ENCODE measurements at regions not wholly inside any gene's neighbourhood (a gene's known extent, or its start where the extent isn't known, plus 50 kb on each side); places are given as distances from the start of the nearest gene placed in this dataset.

DNA sequence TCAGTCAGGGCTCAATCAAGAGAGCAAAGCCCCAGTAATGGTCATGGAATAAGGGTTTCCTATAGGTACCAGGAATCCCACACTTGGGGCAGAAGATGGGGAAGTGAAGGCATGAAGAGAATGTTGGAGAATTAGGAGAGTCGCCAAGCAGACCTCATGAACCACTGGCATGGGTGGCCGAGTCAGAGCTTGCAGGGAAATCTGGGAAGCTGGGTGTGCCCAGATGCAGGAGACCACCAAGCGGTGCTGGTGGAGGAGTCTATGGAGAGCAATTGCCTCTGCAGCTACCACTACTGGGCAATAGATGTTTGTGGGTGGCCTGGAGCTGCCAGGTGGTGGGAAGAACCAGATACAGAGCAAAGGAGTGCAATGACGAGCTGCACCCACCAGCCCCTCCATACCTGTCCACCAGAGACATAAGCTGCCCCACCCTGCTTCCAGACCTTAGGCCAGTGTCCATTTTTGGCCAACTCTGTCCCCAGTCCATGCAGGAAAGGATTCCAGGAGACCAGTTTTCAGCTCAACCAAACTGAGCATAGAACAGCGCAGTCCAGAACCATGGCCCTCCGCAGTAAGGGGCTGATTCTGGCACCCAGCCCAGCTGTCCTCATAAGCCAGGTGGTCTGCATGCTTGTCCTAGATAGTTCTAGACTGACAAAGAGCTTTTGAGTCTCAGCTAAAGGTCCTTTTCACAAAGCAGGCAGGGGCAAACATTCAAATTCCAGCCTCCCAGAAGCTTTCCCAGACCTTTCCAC lies 323.9 kb downstream of the GADD45G start:
- no peak overlapping the region for H3K23ac ChIP-seq (ENCODE audit: insufficient read length)
- H4K8ac ChIP-seq (ENCODE audit: extremely low read depth, insufficient read depth, low read length) = no peak overlapping the region
- H2BK15ac ChIP-seq (ENCODE audit: low read length) = no peak overlapping the region
- H3K4me3 ChIP-seq (ENCODE audit: extremely low read depth in 1 of 4, insufficient read depth in 2 of 4, low read depth in 3 of 4, low read length in 4 of 4) = no peak overlapping the region
- TF ChIP-seq RBBP5 (IDR thresholded peaks at IDR 0.05; ENCODE audit: borderline replicate concordance, low read depth, low read length) (no peak), PHF8 (conservative IDR thresholded peaks at IDR 0.05; ENCODE audit: low read depth, low read length) (no peak), BCL11A (IDR thresholded peaks at IDR 0.05; ENCODE audit: low read depth in 2 of 2, low read length in 2 of 2) (no peak), CREB1 (IDR thresholded peaks at IDR 0.05) (no peak), TCF12 (IDR thresholded peaks at IDR 0.05; ENCODE audit: low read depth, low read length) (no peak), JUN (IDR thresholded peaks at IDR 0.05; ENCODE audit: low read depth, low read length) (no peak), NRF1 (IDR thresholded peaks at IDR 0.05; ENCODE audit: low read depth, low read length) (no peak), BRCA1 (IDR thresholded peaks at IDR 0.05; ENCODE audit: low read depth, low read length) (no peak), TBP (IDR thresholded peaks at IDR 0.05; ENCODE audit: low read depth, low read length) (no peak)
- H3K27me3 ChIP-seq (replicated peaks in 1 of 4; ENCODE audit: control insufficient read depth in 3 of 4, extremely low read depth in 1 of 4, insufficient read depth in 3 of 4, low read length in 3 of 4) = no peaks in the 10 kb centered on the region; a peak in 1 of 7 replicates
- POLR2A ChIA-PET (ENCODE audit: partially characterized antibody) = interaction anchor here (0.5 to 0.8 kb wide), 2 partner anchors 21 to 70 kb away, joined by 3 to 5 read pairs; no protein-coding TSS in a partner anchor
- H3K27ac ChIP-seq (ENCODE audit: low read depth, low read length) = no peak overlapping the region
- H3K18ac ChIP-seq (ENCODE audit: extremely low read depth, low read length) = no peak overlapping the region
- CTCF ChIA-PET (ENCODE audit: partially characterized antibody) = interaction anchor here (0.5 to 1.8 kb wide), 13 partner anchors 10 to 336 kb away, joined by 3 to 12 read pairs (median 4); no protein-coding TSS in a partner anchor
- H3K79me1 ChIP-seq (ENCODE audit: low read depth, low read length) = no peaks in the 10 kb centered on the region
- H3K9me3 ChIP-seq (ENCODE audit: insufficient read depth in 2 of 2, low read depth in 1 of 2, low read length in 1 of 2) = no peaks in the 10 kb centered on the region
- H2BK20ac ChIP-seq (ENCODE audit: low read length) = no peak overlapping the region
- no peaks in the 10 kb centered on the region for H3K4me1 ChIP-seq (replicated peaks in 1 of 4; ENCODE audit: control insufficient read depth in 3 of 4, insufficient read depth in 4 of 4, low read length in 3 of 4)
- H2BK120ac ChIP-seq (replicated peaks; ENCODE audit: low read depth, low read length) = no peak overlapping the region
- H2BK12ac ChIP-seq (ENCODE audit: low read depth, low read length) = no peak overlapping the region
- 99% methylated on average over 6 of the region's 6 CpGs; no CpG with 5 or more reads in 1 of the 2 experiments for WGBS, 2 experiments (ENCODE audit: extremely low coverage in 1 of 2, insufficient coverage in 1 of 2, insufficient read length in 1 of 2, insufficient replicate concordance in 2 of 2, low coverage in 1 of 2, low lambda C conversion rate in 2 of 2, missing lambda C conversion rate in 1 of 2)
- H3K9ac ChIP-seq (replicated peaks in 1 of 4; ENCODE audit: extremely low read depth in 1 of 4, low read depth in 3 of 4, low read length in 3 of 4) = no peak overlapping the region
- no peak for DNase-seq (ENCODE audit: low read depth in 1 of 2, low spot score in 2 of 2)
- H3K4ac ChIP-seq (replicated peaks; ENCODE audit: insufficient read length, low read depth, low read length) = no peak overlapping the region
- H3K79me2 ChIP-seq (ENCODE audit: control insufficient read depth in 1 of 2, insufficient read depth in 2 of 2, low read length in 2 of 2) = no peaks in the 10 kb centered on the region
- H3K14ac ChIP-seq (ENCODE audit: insufficient read length) = no peak overlapping the region
- H3K4me2 ChIP-seq (ENCODE audit: insufficient read depth in 1 of 2, low read depth in 2 of 2, low read length in 2 of 2) = no peak overlapping the region
- no peak overlapping the region for H2AK5ac ChIP-seq (ENCODE audit: low read depth, low read length)
- no peak for FAIRE-seq
- H3K36me3 ChIP-seq (ENCODE audit: control insufficient read depth in 2 of 4, insufficient read depth in 4 of 4, low read length in 3 of 4) = no peaks in the 10 kb centered on the region
- H3K23me2 ChIP-seq (ENCODE audit: low read depth, low read length) = no peaks in the 10 kb centered on the region
- H3K56ac ChIP-seq (replicated peaks; ENCODE audit: insufficient read length, low read depth, low read length) = no peak overlapping the region
- H2AFZ ChIP-seq (ENCODE audit: low read length) = no peak overlapping the region
- H2BK5ac ChIP-seq (ENCODE audit: low read depth, low read length) = no peak overlapping the region
- no peak overlapping the region for H4K5ac ChIP-seq (ENCODE audit: insufficient read length, low read depth, low read length)
- no peak overlapping the region for H4K91ac ChIP-seq (replicated peaks; ENCODE audit: insufficient read length, low read length)
- no peaks in the 10 kb centered on the region for H4K20me1 ChIP-seq (replicated peaks in 1 of 2; ENCODE audit: control insufficient read depth in 1 of 2, insufficient read depth in 2 of 2, low read length in 2 of 2)

All from H1 (cell line).